ENCODE measurements at regions not wholly inside any gene's neighbourhood (a gene's known extent, or its start where the extent isn't known, plus 50 kb on each side); places are given as distances from the start of the nearest gene placed in this dataset.

GRCh38 chr9:93900971-93901861 is 53.9 kb downstream of the BARX1 start:
- no peak for DNase-seq (ENCODE audit: low read depth in 4 of 4, low spot score in 3 of 4)

DNA sequence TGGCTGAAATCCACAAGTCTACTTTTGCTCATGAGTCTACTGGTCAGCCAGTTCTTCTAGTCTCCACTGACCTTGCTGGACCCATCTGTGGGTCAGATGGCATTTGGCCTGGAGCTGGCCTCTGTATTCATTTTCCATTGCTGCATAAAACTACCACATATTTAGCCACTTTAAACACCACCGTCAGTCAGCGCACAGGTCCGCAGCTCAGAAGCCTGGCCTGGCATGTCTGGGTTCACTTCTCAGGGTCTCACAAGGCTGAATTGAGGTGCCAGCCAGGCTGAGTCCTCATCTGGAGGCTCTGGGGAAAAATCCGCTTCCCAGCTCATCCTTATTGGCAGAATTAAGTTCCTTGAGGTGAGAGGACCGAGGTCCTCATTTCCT is 54.7 kb downstream of the BARX1 start:
- DNase-seq (ENCODE audit: low read depth in 4 of 4, low spot score in 3 of 4): no peak

- DNase-seq (ENCODE audit: low read depth in 4 of 4, low spot score in 3 of 4): no peak
Measured at GRCh38 chr9:93899609-93900435, 55.3 kb downstream of the BARX1 start.

- DNase-seq (ENCODE audit: low read depth in 4 of 4, low spot score in 3 of 4): no peak
Measured at GRCh38 chr9:93898502-93899426, 56.4 kb downstream of the BARX1 start.

- no peak for DNase-seq (ENCODE audit: low read depth in 4 of 4, low spot score in 3 of 4)
Measured at GRCh38 chr9:93898026-93898425, 57.1 kb downstream of the BARX1 start.

DNA sequence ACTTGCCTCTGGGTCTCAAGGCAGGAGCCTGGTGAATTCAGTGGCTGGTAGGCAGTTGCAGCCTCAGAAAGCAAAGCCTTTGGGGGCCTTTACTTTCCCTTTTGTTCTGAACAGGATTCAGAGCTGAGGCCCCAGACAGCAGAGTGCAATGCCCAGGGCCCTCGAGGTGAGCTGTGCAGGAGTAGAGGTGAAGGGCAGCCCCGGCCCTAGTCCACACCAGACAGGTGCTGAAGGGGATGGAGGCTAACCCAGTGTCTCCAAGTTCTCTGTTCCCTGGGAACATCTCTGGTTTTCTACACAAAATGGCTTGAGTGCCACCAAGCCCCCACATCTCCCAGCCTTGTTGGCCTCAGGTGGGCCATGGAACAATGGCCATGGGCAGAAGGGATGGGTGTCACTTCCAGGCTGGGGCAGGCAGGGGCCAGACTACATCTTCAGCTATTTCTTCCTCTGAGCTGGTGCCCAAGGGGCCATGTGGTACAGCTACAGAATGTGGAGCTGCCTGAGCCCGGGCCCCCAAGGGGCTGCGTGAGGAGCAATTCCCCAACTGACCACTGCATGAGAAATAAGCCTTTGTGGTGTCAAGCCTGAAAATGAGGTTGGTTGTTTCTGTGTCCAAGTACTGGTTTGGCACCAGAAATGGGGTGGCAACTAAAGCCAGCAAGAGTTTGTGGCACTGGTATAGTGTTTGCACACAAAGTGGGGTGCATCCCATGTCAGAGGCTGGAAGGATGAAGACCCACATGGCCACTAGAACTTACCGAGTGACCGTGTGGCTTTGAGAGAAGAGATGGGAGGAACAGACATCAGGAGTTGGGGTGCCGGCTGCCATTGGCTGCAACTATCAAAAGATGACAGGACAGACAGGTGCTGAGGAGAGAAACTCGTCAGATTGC is 57.8 kb downstream of the BARX1 start:
- DNase-seq (ENCODE audit: low read depth in 4 of 4, low spot score in 3 of 4): no peak

DNA sequence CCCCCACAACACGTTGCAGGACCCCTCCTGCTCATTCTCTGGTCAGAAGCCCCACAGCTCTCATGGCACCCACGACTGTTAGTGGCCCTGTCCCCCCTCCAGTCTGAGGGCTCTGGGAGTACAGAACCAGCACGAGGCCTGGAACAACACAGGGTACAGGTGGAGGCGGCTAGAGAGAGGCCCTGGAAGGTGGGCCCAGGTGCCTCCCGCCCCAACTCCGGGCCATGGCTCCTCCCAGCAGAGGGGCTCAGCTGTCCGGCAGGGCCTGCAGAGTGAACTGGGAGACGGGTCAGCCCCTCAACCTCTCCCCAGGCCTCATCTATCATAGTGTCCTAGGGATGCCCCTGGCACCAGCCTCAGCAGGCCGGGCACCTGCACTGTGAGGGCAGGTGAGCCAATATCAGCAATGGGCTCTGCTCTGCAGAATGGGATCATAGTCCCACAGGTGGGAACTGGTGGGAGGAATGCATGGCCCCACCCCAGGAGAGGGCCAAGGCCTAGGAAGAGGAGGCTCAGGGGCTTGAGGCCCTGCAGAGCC is 58.6 kb downstream of the BARX1 start:
- DNase-seq (ENCODE audit: low read depth in 4 of 4, low spot score in 3 of 4): no peak

GRCh38 chr9:93896093-93896492 is 59.1 kb downstream of the BARX1 start:
- DNase-seq (ENCODE audit: low read depth in 4 of 4, low spot score in 3 of 4): no peak

DNA sequence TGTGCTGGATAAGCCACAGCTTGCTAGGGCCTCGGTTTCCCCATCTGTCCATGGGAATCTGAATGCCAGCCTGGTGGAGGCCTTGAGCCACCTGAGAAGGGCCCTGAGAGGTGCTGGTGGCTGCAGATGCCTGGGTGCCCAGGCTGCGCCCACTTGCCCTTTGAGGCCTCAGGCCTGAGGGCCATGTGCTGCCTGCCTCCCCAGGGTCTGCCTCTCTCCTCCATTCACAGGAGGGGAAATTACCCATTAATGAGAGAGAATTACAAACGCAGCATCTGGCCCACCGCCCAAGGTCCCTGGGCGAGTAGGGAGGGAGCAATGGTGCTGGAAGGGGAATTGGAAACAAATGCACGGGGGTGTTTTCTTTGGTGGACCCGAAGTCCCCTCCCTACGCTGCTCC is 59.6 kb downstream of the BARX1 start:
- no peak for DNase-seq (ENCODE audit: low read depth in 4 of 4, low spot score in 3 of 4)

DNA sequence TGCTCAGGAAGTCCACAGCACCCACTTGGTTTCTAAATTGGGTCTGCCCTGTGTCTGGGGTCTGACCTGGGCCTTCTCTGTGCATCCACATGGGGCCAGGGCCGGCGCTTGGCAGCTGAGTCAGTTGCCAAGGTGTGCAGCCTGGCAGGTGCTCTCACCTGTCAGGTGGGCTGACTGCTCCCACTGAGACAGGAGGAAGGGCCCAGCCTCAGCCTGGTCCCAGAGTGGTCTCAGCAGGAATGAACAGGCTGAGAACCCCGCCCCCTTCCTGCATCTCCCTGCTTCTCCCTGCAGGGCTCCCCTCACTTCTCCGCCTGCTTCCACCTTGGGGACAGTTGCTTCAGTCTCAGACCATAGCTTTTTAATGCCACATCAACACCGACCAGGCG is 60.5 kb downstream of the BARX1 start:
- no peak for DNase-seq (ENCODE audit: low read depth in 4 of 4, low spot score in 3 of 4)

DNA sequence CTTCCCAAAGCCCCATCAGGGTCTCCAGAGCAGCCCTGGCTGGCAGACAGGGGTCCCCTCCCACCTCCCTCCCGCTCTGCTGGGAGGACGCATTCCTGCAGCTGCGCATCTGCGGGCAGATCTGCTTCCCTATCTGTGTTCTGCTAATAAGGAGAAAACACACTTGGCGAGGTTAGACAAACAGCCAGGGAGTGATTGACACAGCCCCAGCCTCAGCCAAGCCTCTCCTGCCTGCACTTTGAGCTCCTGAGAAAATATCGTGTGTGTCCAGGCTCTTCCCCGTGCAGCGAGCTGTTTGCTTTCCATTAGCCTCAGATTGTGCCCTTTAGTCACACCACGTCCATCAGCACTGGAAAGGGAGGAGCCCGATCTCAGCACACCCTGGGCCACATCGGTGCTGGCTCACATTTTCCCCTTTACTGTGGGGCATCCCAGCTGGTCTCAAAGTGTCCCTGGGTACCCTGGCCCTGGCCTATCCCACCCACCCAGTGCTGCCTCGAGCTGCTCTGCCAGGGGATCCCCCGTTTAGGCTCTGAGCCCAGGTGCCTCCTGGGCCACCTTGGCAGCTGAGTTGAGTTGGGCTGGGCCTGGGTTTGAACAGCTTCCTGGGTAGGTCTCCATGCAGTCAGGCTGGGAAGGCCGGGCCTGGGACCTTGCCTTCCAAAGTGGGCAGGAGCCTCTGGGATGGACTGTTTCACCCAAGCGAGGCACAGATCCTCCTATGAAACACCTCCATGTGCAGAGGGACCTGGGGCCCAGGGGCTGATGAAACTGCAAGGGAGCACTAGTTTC is 61.1 kb downstream of the BARX1 start:
- DNase-seq (ENCODE audit: low read depth in 4 of 4, low spot score in 3 of 4): no peak

GRCh38 chr9:93893194-93893593 is 62.0 kb downstream of the BARX1 start:
- no peak for DNase-seq (ENCODE audit: low read depth in 4 of 4, low spot score in 3 of 4)

- DNase-seq (ENCODE audit: low read depth in 4 of 4, low spot score in 3 of 4): no peak
Measured at GRCh38 chr9:93892748-93893147, 62.4 kb downstream of the BARX1 start.

- no peak for DNase-seq (ENCODE audit: low read depth in 4 of 4, low spot score in 3 of 4)
Measured at GRCh38 chr9:93891549-93892310, 63.4 kb downstream of the BARX1 start.

DNA sequence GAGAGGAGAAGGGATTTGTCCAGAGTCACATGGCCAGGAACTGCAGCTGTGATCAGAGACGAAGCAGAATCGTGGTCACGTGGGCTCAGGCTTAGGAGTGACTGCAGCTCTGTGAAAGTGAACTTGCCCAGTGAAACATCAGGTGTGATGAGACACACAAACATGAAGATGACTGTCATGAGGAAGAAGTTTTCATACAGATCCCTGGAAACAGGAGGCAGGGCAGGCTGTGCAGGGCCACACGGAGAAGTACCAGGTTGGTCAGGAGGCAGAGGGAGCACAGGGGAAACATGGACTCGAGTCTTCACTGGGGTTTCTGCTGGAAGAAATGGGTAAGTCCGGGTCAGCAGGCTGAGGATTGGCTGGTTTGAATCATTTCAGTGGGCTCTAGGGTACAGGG is 64.1 kb downstream of the BARX1 start:
- DNase-seq (ENCODE audit: low read depth in 4 of 4, low spot score in 3 of 4): no peak

- DNase-seq (ENCODE audit: low read depth in 4 of 4, low spot score in 3 of 4): no peak
Measured at GRCh38 chr9:93890436-93890935, 64.7 kb downstream of the BARX1 start.

- DNase-seq (ENCODE audit: low read depth in 4 of 4, low spot score in 3 of 4): no peak
Measured at GRCh38 chr9:93886911-93887310, 68.2 kb downstream of the BARX1 start.

DNA sequence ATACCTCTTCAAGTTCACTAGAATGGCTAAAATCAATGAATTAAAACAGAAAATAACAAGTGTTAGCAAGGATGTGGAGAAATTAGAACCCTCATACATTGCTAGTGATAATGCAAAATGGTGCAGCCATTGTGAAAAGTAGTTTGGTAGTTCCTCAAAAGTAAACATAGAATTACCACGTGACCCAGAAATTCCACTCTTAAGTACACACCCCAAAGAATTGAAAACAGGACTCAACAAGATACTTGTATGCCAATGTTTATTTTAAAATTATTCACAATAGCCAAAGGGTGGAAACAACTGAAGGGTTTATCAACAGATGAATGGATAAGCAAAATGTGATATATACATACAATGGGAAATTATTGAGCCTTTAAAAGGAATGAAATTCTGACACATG is 70.3 kb downstream of the BARX1 start:
- DNase-seq (ENCODE audit: low read depth in 4 of 4, low spot score in 3 of 4): no peak
